SK-N-SH (cell line): ENCODE measurements at regions not wholly inside any gene's neighbourhood (a gene's known extent, or its start where the extent isn't known, plus 50 kb on each side); places are given as distances from the start of the nearest gene placed in this dataset.

Source experiments
- CTCF ChIA-PET: fragments of 300-600, 350-600 bp; formaldehyde crosslinking; extraction: SDS; loops from one replicate; lab custom pipeline; 2021; lab: Yijun Ruan, JAX
- POLR2A ChIA-PET: fragments of 350-600 bp; sonication (Branson Sonifier 250); formaldehyde crosslinking; extraction: SDS; loops from one replicate; lab custom pipeline; 2020; ENCODE audit warnings: antibody characterized with exemption, inconsistent platforms; lab: Yijun Ruan, JAX
- DNase-seq: peaks from one replicate; pipeline ENCODE4 v3.0.0; 2012
- H2AFZ ChIP-seq: fragments of 200-600 bp; sonication (generic); 2 replicates; pipeline ENCODE4 v1.8.1; 2016; ENCODE audit warnings: antibody characterized with exemption, mild to moderate bottlenecking, low read depth
- H3F3A ChIP-seq: fragments of 200-600 bp; sonication (generic); replicated peaks from 2 replicates; pipeline ENCODE3; 2016; ENCODE audit warnings: antibody characterized with exemption, mild to moderate bottlenecking; ENCODE audit not compliant: insufficient read depth
- H3K27ac ChIP-seq, 2 experiments: fragments of 200-500 bp in 1 of 2; fragments of 200-600 bp in 1 of 2; sonication (Bioruptor generic) in 1 of 2; sonication (generic), shearing (Covaris generic) in 1 of 2; 2 replicates each; pipeline versions ENCODE4 v1.5.1 to v1.6.1; 2014 to 2016; ENCODE audit warnings: low read depth in 2 of 2, inconsistent platforms in 1 of 2, low read length in 1 of 2, mild to moderate bottlenecking in 1 of 2, mixed read lengths in 1 of 2
- H3K27me3 ChIP-seq: fragments of 200-600 bp; sonication (generic), shearing (Covaris generic); 2 replicates; pipeline ENCODE4 v1.6.1; 2016; ENCODE audit warnings: mixed run types; ENCODE audit not compliant: insufficient read depth
- H3K36me3 ChIP-seq, 2 experiments: fragments of 200-500 bp in 1 of 2; fragments of 200-600 bp in 1 of 2; sonication (Bioruptor generic) in 1 of 2; sonication (generic) in 1 of 2; replicated peaks in 1 of 2; 2 replicates each; pipeline versions ENCODE3 to v1.5.1; 2014 to 2016; ENCODE audit warnings: low read length in 1 of 2, mild to moderate bottlenecking in 1 of 2; ENCODE audit not compliant: insufficient read depth in 2 of 2, control insufficient read depth in 1 of 2
- H3K4me1 ChIP-seq, 2 experiments: fragments of 200-500 bp in 1 of 2; fragments of 200-600 bp in 1 of 2; sonication (Bioruptor generic) in 1 of 2; sonication (generic), shearing (Covaris generic) in 1 of 2; 2 replicates each; pipeline versions ENCODE4 v1.5.1 to v1.6.1; 2014 to 2016; ENCODE audit warnings: low read depth in 1 of 2, low read length in 1 of 2, mixed run types in 1 of 2; ENCODE audit not compliant: insufficient read depth in 2 of 2, control insufficient read depth in 1 of 2
- H3K4me2 ChIP-seq: fragments of 200-600 bp; sonication (generic), shearing (Covaris generic); 2 replicates; pipeline ENCODE4 v1.6.1; 2017; ENCODE audit warnings: mixed run types
- H3K4me3 ChIP-seq, 2 experiments: fragments of 200-500 bp in 1 of 2; fragments of 200-600 bp in 1 of 2; sonication (Bioruptor generic) in 1 of 2; sonication (generic), shearing (Covaris generic) in 1 of 2; 2 replicates each; pipeline versions ENCODE4 v1.5.1 to v1.8.1; 2014 to 2016; ENCODE audit warnings: low read depth in 2 of 2, inconsistent platforms in 1 of 2, low read length in 1 of 2, mild to moderate bottlenecking in 1 of 2, mixed read lengths in 1 of 2, moderate library complexity in 1 of 2
- H3K79me2 ChIP-seq: fragments of 200-600 bp; sonication (generic); 2 replicates; pipeline ENCODE4 v1.8.1; 2017; ENCODE audit warnings: mild to moderate bottlenecking; ENCODE audit not compliant: insufficient read depth
- H3K9ac ChIP-seq: fragments of 200-600 bp; sonication (generic); 2 replicates; pipeline ENCODE4 v1.6.1; 2017; ENCODE audit warnings: mixed run types
- H3K9me2 ChIP-seq: fragments of 200-600 bp; sonication (generic); 2 replicates; pipeline ENCODE4 v1.6.1; 2017; ENCODE audit warnings: mixed run types
- H3K9me3 ChIP-seq: fragments of 200-600 bp; sonication (generic); 2 replicates; pipeline ENCODE4 v1.6.1; 2017; ENCODE audit warnings: mixed run types, mild to moderate bottlenecking, moderate library complexity
- H4K20me1 ChIP-seq: fragments of 200-600 bp; sonication (generic); 2 replicates; pipeline ENCODE4 v1.6.1; 2017; ENCODE audit warnings: mild to moderate bottlenecking, mixed run types; ENCODE audit not compliant: insufficient read depth
- GABPA ChIP-seq: IDR thresholded peaks from 2 replicates; pipeline ENCODE4 v1.4.0; 2012; ENCODE audit warnings: low read depth, mild to moderate bottlenecking
- GATA2 ChIP-seq: sonication (generic); formaldehyde crosslinking; IDR thresholded peaks from 2 replicates; pipeline ENCODE4 v1.5.0; 2020; ENCODE audit warnings: mild to moderate bottlenecking, missing genetic modification reagents
- JUND ChIP-seq: IDR thresholded peaks from 2 replicates; pipeline ENCODE4 v1.4.0; 2012
- MEF2A ChIP-seq: IDR thresholded peaks from 2 replicates; pipeline ENCODE4 v1.4.0; 2012; ENCODE audit warnings: low read depth, borderline replicate concordance
- MXI1 ChIP-seq: IDR thresholded peaks from 2 replicates; pipeline ENCODE4 v1.6.1; 2012; ENCODE audit warnings: mild to moderate bottlenecking, low read depth, low read length, improper control_type of control experiment
- POLR2AphosphoS5 ChIP-seq: IDR thresholded peaks from 2 replicates; pipeline ENCODE4 v1.6.1; 2012; ENCODE audit warnings: low read depth, low read length
- RAD21 ChIP-seq: IDR thresholded peaks from 2 replicates; pipeline ENCODE4 v1.6.1; 2012; ENCODE audit warnings: mild to moderate bottlenecking, low read length
- RCOR1 ChIP-seq: fragments of 150-350 bp; IDR thresholded peaks from 2 replicates; pipeline ENCODE4 v1.6.1; 2017; ENCODE audit warnings: antibody characterized with exemption, low read length
- SIN3A ChIP-seq: IDR thresholded peaks from 2 replicates; pipeline ENCODE4 v1.6.1; 2012; ENCODE audit warnings: low read depth, mild to moderate bottlenecking, low read length, moderate library complexity, borderline replicate concordance
- TAF1 ChIP-seq: IDR thresholded peaks from 2 replicates; pipeline ENCODE4 v1.6.1; 2012; ENCODE audit warnings: low read depth, mild to moderate bottlenecking, low read length, moderate library complexity, borderline replicate concordance
- YY1 ChIP-seq: IDR thresholded peaks from 2 replicates; pipeline ENCODE4 v1.4.0; 2012; ENCODE audit warnings: low read depth, mild to moderate bottlenecking
- WGBS: methylation state at CpG from one replicate; pipeline ENCODE4 v1.1.6; 2017; ENCODE audit warnings: low lambda C conversion rate; 5-methylcytosine and 5-hydroxymethylcytosine counted together
- TF ChIP-seq, protein P1 (sequence below): fragments of 200-600 bp; sonication (generic); IDR thresholded peaks from 2 replicates; pipeline ENCODE4 v1.6.1; 2017; ENCODE audit warnings: antibody characterized with exemption, mild to moderate bottlenecking, moderate library complexity
- TF ChIP-seq, protein P2 (sequence below): fragments of 150-350 bp; IDR thresholded peaks from 2 replicates; pipeline ENCODE4 v1.6.1; 2016; ENCODE audit warnings: mild to moderate bottlenecking, low read depth, low read length
- TF ChIP-seq, protein P3 (sequence below): IDR thresholded peaks from 2 replicates; pipeline ENCODE4 v1.4.0; 2012; ENCODE audit warnings: low read depth, borderline replicate concordance

DNA sequence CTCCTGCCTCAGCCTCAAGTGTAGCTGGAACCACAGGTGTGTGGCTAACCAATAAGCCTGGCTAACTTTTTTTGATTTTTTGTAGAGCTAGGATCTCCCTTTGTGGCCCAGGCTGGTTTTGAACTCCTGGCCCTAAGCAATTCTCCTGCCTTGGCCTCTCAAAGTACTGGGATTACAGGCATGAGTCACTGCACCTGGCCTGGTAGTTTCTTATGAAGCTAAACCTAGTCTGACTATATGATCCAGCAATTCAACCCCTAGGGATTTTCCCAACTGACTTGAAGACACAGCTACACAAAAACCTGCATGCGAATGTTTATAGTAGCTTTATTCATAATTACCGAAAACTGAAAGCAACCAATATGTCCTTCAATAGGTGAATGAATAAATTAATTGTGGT is 176.2 kb upstream of the IRX3 start (continued):
- TF ChIP-seq JUND (no peak), RAD21 (no peak), RCOR1 (no peak), MXI1 (no peak), GABPA (no peak), MEF2A (no peak), TAF1 (no peak), POLR2AphosphoS5 (no peak), GATA2 (CRISPR knock-in tag) (no peak)
- TF ChIP-seq, protein P1, sequence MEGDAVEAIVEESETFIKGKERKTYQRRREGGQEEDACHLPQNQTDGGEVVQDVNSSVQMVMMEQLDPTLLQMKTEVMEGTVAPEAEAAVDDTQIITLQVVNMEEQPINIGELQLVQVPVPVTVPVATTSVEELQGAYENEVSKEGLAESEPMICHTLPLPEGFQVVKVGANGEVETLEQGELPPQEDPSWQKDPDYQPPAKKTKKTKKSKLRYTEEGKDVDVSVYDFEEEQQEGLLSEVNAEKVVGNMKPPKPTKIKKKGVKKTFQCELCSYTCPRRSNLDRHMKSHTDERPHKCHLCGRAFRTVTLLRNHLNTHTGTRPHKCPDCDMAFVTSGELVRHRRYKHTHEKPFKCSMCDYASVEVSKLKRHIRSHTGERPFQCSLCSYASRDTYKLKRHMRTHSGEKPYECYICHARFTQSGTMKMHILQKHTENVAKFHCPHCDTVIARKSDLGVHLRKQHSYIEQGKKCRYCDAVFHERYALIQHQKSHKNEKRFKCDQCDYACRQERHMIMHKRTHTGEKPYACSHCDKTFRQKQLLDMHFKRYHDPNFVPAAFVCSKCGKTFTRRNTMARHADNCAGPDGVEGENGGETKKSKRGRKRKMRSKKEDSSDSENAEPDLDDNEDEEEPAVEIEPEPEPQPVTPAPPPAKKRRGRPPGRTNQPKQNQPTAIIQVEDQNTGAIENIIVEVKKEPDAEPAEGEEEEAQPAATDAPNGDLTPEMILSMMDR: no peak
- TF ChIP-seq, all 33 proteins: peak for 0

DNA sequence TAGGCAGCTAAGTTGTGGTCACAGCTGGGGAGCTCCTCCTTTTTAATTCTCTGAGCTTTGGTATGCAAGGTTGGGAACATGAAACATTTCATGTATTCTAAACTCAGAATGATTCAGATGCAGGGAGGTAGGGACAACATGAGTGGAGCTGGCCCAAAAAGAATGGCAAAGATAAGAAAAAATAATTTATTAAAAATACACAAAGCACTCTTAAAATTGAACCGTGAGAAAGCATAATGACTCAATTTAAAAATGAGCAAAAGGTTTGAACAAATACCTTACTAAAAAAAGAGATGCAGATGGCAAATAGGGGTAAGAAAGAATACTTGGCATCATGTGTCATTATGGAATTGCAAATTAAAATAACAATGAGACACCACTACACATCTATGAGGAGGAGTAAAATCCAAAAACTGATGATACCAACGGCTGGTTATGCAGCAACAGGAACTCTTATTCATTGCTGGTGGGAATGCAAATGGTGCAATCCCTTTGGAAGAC is 175.6 kb upstream of the IRX3 start:
- ChIA-PET POLR2A (interaction anchor here (0.7 kb wide), 1 partner anchor 54 kb away, joined by 4 read pairs; no protein-coding TSS in a partner anchor), CTCF (interaction anchor here (0.9 to 1.3 kb wide), 2 partner anchors 10 to 861 kb away, joined by 4 read pairs; partner anchors contain the start of gene IRX6)
- Histone ChIP-seq H3K4me2 (peak overlapping the region; percentile 26; the same call in 1 of the 2 replicates), H3K4me1 (peaks cover 3 to 8% of the 10 kb centered on the region in 2 experiments; a peak in 1 of 4 replicates), H3F3A (peaks cover 8% of the 10 kb centered on the region), H3K36me3 (no peaks in the 10 kb centered on the region), H3K27me3 (no peaks in the 10 kb centered on the region), H3K79me2 (no peaks in the 10 kb centered on the region), H2AFZ (no peak overlapping the region), H3K4me3 (no peak overlapping the region), H3K27ac (peak overlapping the region in 1 of 2 experiments; percentile 65; a peak in 2 of 4 replicates), H4K20me1 (no peaks in the 10 kb centered on the region), H3K9me3 (no peaks in the 10 kb centered on the region), H3K9me2 (no peaks in the 10 kb centered on the region), H3K9ac (no peak overlapping the region; the same call in 1 of the 2 replicates)
- TF ChIP-seq, protein P2, sequence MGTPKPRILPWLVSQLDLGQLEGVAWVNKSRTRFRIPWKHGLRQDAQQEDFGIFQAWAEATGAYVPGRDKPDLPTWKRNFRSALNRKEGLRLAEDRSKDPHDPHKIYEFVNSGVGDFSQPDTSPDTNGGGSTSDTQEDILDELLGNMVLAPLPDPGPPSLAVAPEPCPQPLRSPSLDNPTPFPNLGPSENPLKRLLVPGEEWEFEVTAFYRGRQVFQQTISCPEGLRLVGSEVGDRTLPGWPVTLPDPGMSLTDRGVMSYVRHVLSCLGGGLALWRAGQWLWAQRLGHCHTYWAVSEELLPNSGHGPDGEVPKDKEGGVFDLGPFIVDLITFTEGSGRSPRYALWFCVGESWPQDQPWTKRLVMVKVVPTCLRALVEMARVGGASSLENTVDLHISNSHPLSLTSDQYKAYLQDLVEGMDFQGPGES: no peak
- TF ChIP-seq, protein P3, sequence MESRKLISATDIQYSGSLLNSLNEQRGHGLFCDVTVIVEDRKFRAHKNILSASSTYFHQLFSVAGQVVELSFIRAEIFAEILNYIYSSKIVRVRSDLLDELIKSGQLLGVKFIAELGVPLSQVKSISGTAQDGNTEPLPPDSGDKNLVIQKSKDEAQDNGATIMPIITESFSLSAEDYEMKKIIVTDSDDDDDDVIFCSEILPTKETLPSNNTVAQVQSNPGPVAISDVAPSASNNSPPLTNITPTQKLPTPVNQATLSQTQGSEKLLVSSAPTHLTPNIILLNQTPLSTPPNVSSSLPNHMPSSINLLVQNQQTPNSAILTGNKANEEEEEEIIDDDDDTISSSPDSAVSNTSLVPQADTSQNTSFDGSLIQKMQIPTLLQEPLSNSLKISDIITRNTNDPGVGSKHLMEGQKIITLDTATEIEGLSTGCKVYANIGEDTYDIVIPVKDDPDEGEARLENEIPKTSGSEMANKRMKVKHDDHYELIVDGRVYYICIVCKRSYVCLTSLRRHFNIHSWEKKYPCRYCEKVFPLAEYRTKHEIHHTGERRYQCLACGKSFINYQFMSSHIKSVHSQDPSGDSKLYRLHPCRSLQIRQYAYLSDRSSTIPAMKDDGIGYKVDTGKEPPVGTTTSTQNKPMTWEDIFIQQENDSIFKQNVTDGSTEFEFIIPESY: no peak
- no peak for TF ChIP-seq JUND
- TF ChIP-seq RAD21: no peak
- TF ChIP-seq SIN3A: no peak
- TF ChIP-seq YY1: no peak
- DNase-seq: no peak
- 32% methylated on average over 2 of the region's 2 CpGs for WGBS
